ENCODE measurements at regions not wholly inside any gene's neighbourhood (a gene's known extent, or its start where the extent isn't known, plus 50 kb on each side); places are given as distances from the start of the nearest gene placed in this dataset.

DNA sequence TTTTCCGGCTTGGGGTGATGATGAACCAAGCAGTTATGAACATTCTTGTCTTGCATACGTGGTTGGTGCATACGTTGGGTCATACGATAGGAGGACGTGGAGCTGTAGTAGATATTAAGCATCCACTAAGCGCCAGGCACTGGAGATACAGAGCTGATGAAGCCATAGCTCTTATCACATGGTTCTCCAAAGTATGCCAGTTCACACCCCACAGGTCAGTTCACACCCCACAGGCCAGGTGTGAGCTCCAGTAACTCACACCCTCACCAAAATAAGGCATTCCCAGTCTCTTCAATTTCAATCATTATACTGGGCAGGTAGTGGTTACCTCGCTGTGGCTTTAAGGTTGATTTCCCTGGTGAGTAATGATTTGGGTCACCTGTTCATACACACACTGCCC lies 335.5 kb downstream of the FOXL1 start:
- in situ Hi-C loops (cut with HindIII; ENCODE audit: low pct_unique_long_range_greater_than_20kb, low sequenced_read_pairs), result no loop called here
- no peak for DNase-seq (ENCODE audit: low read depth, low spot score)

DNA sequence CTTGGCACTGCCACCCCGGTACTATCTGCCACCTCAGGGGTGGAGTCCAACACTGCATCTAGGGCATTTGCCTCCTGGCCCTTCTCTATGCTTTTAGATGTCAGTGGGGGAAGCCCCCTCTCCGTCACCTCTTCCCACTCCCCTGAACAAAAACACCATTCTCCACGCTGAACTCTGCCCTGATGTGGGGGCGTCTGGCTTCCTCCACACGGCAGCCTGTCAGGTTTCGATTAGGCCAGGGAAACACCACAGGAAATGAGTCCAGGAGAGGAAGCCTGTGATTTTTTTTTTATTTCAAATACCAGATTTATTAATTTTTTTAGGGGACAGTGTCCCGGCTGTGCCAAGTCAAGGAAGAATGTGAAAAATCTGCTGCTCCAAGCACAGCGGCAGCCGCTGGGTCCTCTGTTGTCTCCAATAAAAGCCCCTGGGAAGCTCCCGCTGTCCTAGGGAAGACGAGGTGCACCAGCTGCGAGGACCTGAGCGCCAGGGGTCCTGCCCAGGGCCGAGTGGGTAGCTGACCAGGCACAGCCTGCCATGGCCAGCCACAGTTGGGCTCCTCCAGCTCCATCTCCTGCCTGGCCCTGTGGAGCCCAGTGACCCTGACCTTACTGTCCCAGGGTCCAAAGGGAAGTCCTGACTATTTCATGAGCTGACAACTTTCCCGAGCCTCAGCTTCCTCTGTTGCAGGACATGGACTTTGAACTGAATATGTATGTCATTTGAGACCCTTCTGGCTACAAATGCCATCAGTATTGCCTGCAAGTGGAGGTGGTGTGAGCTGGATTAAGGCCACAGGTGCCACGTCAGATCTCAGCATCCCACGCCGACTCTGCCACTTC lies 336.7 kb downstream of the FOXL1 start:
- DNase-seq (ENCODE audit: low read depth, low spot score), result no peak
- in situ Hi-C loops (cut with HindIII; ENCODE audit: low pct_unique_long_range_greater_than_20kb, low sequenced_read_pairs), result no loop called here

DNA sequence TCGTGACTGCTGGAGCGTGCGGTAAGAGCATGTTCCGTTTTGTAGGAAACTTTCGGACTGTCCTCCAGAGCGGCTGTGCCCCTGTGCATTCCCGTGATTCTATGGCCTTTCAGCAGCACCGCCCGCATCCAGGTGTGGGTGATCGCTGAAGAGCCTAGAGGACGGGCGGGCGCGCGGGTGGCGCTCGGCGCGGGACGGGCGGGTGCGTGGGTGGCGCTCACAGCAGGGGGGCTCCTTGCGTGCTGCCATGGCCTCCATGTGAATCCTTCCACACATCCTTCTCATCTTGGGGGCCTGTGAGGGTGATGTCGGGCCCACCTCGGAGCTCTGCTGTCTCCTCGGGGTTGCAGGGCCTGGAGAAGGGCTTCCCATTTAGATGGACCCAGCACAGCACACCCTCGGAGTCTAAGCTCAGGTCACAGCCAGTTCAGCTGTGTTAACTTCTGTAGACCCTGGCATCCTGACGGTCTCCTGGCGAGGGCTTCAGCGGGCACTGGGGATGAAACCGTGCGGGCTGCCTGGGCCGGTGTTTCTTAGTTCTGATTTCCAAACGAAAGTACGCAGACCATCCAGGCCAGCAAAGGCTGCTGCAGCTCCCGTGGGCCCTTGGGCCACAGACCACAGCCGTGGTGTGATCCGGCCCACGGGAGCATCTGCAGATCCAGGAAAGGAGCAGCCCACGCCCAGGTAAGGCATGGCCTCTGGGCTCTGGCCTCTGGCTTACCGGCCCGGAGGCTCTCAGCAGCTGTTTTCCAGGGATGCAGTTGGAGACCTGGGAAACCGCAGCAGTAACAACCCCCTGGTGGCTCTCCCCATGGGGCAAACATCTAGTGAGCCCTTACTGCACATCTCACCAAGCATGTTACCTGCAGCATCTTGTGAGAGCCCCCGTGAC lies 339.4 kb downstream of the FOXL1 start:
- in situ Hi-C loops (cut with HindIII; ENCODE audit: low pct_unique_long_range_greater_than_20kb, low sequenced_read_pairs), result no loop called here
- no peak for DNase-seq (ENCODE audit: low read depth, low spot score)

DNA sequence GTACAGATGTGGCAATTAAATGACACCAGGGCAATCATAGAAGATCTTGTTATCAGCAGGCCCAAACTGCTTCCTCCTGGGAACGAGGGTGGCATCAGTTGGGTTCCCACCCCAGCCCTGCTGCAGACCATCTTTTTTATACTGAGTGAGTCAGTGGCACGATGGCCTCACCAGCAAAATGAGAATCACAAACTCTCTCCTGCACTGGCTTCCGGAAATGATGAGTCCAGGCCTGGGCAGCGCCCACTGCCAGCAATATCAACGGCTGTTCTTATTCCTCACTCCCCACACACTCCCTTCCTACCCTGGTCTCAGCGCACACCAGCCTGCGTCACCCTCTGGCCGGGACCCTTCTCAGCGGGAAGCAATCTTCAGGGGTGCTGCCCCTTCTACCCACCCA lies 340.3 kb downstream of the FOXL1 start:
- DNase-seq (ENCODE audit: low read depth, low spot score), result no peak
- in situ Hi-C loops (cut with HindIII; ENCODE audit: low pct_unique_long_range_greater_than_20kb, low sequenced_read_pairs), result no loop called here

DNA sequence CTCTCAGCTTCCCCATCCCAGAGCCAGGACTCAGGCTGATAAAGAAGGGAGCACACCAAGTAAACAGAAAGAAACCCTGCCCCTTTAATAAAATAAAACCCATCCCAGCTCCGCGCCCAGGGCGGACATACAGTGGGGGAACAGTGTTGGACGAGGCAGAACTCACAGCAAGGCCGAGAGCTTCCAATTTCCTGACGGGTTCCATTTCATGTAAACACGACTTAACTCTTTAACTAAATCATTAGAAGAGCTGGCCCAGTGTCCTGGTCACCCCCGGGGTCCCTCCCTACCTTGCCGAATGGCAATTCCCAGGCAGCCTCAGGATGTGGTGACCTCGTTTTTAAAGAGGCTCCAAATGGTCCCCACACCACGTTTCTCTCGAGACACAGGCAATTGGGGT lies 340.7 kb downstream of the FOXL1 start:
- in situ Hi-C loops (cut with HindIII; ENCODE audit: low pct_unique_long_range_greater_than_20kb, low sequenced_read_pairs), result no loop called here
- DNase-seq (ENCODE audit: low read depth, low spot score), result no peak

DNA sequence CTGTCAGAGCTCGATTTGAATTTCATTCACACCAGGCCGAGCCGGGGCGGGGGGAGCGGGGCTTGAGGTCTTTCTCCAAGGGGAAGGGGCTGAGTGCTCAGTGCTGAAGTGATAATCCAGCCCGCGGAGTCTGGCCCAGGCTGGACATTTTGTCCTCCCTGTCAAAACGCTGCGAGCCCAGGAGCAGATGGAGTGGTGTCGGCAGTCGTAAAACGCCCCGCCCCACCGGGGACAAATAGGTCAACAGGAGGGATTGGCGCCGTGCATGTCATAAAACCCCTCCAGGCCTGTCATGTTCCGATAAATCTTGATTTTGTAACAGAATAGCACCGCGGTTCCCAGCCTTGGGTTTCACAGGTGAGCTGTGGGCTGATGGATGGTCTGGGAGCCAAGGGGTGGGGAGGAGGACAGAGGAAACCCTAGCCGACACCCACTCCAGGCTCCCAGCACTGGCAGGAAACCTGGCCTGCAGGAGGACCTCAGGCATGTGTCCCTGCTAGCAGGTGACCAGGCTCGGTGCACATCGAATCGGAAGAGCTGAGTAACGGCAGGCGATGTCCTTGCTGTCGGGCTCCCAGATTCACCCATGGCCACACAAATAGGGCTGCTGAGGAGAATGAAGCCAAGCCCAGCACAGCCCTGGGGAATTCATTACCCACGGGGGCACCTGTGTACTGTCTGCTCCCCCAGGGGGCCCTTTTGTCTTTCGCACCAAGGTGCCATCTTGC lies 341.4 kb downstream of the FOXL1 start:
- DNase-seq (ENCODE audit: low read depth, low spot score), result no peak
- in situ Hi-C loops (cut with HindIII; ENCODE audit: low pct_unique_long_range_greater_than_20kb, low sequenced_read_pairs), result no loop called here

DNA sequence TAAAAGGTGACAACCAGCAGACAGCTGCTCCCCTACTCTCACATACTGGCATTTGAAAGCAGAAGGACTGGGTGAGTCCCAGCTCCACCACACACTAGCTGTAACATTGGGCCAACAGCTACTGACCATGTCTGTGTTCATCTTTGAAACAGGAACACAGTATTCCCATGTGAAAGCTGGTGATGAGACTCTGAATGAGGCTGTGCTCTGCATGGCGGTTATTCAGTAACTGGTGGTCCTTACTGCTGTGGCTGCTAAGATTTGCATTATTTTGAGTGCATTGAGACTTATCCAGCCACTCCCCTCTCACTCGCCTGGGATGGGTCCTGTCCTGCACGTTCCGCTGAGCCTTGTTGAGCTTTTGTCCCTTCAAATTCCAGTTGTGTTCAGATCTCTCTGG lies 342.9 kb downstream of the FOXL1 start:
- in situ Hi-C loops (cut with HindIII; ENCODE audit: low pct_unique_long_range_greater_than_20kb, low sequenced_read_pairs), result no loop called here
- DNase-seq (ENCODE audit: low read depth, low spot score), result no peak

DNA sequence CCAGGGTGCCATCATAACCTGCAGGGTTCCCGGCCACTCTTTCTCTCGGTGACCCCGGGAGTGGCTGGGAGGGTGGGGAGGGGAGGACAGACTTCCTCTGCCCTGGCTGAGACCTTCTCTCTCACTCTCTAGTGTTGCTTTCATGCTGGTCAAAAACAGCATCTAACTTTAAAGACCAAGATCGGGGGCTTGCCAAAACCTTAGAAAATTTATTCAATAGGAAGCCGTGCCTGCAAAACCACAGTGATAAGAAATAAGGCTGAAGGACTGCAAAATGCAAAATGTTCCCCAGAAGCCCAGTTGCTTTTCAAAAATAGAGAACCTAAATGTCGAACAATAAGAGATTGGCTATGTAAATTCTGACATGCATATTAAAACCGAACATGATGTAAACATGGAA lies 344.0 kb downstream of the FOXL1 start:
- in situ Hi-C loops (cut with HindIII; ENCODE audit: low pct_unique_long_range_greater_than_20kb, low sequenced_read_pairs), result no loop called here
- DNase-seq (ENCODE audit: low read depth, low spot score), result no peak

DNA sequence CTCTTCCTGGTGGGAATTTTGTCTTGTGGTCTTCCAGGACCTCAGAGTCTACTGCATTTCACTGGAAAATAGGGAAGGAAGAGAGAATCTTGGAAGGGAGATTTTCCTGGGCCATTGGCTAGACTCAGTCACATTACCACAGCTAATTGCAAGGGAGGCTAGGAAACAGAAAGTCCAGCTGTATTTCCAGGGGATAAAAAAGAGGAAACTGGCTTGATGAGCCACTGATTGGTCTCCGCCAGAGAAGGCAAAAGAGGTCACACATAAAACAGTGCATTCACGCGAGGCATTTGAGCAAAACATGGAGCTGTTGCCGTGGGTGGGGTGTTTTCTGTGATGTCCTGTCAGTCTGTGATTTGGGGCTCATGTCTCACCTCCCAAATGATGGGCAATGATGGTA lies 345.3 kb downstream of the FOXL1 start:
- no peak for DNase-seq (ENCODE audit: low read depth, low spot score)
- in situ Hi-C loops (cut with HindIII; ENCODE audit: low pct_unique_long_range_greater_than_20kb, low sequenced_read_pairs), result no loop called here

DNA sequence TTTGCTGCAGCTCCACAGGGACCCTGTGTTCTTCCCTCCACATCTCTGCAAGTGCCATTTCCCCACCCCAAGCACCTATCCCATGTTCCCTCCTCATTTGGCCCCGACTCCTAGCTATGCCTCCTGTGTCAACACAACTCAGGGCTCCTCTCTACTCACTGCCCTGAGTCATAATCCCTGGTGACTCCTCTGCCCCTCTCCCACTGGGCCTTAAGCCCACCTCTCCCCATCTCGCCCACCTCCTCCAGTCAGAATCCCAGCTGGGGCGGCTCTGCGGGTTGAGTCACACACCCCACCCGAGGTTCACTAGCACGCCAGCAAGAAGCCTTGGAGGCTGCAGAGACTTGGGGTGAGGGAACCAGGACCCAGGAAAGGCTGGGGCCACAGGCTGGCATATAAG lies 346.2 kb downstream of the FOXL1 start:
- in situ Hi-C loops (cut with HindIII; ENCODE audit: low pct_unique_long_range_greater_than_20kb, low sequenced_read_pairs), result no loop called here
- no peak for DNase-seq (ENCODE audit: low read depth, low spot score)

DNA sequence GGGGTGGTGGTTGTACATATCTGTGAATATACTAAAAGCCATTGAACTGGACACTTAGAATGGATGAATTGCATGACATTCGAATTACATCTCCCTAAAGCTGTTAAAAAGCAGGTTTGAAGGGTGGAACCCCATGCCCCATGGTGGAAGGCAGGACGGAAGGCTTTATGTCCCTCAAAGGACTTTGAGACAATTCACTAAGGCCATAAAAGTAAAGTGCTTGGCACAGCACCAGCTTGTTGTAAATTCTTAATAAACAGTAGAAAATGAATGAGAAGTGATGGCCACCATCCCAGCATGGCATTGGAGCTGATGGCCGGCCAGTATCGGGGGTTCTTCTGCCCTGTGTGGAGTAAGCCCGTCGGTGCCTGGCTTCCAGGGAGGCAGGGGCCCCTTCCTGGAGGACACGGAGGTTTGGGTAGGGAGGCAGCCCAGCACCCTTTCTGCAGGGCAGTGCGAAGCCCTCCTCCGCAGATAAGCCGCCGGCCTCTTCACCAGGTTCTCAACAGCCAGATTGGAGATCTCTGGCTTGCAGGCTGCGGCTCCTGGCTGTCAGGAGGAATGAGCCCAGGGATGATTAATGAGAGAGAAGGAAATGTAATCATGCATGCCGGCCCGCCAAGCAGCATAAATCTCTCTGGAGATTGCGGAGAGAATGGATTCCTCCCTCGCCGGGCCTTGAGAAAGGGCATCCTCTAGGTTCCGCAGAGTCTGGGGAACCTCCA lies 346.9 kb downstream of the FOXL1 start:
- DNase-seq (ENCODE audit: low read depth, low spot score), result no peak
- in situ Hi-C loops (cut with HindIII; ENCODE audit: low pct_unique_long_range_greater_than_20kb, low sequenced_read_pairs), result no loop called here

DNA sequence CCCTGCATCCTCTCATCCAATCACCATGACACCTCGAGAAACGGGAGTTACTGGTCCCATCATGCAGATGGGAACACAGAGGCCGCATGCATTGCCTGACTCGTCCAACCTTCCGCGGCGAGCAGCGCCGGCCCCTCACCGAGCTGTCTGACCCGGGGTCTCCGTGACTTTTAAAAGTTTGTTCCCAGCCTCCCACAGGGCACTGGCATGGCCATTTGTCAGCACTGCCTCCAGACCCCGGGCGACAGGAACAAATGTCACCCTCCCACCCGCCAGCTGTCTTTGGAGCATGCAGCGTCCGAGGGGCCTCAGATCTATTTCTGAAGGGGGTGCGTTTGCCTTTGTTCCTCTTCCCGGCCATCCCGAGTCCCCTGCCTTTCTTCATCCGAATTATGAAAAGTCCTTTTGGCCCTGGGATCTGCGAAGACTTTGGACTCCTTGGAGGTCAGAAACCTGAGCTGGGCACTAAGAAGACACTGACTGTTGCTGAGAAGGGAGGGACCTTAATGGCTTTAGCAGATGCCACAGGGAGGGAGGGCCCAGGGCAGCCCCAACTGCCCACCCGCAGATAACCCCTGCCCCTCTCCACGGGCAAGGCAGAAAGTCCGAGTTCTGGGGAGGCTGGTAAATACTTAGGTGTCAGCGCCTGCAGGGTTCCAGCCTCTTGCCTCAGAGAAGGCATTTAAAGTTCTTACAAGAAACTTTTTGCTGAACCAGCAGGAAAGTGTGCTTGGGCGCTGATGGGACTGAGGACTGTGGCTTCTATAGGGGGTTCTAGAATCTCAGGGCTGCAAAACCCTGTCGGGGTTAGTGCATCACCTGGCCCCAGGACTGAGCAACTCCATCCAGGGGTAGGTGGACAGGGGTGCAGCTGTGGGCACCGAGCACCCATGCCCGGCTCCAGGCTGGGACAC lies 348.1 kb downstream of the FOXL1 start:
- in situ Hi-C loops (cut with HindIII; ENCODE audit: low pct_unique_long_range_greater_than_20kb, low sequenced_read_pairs), result no loop called here
- DNase-seq (ENCODE audit: low read depth, low spot score), result no peak

DNA sequence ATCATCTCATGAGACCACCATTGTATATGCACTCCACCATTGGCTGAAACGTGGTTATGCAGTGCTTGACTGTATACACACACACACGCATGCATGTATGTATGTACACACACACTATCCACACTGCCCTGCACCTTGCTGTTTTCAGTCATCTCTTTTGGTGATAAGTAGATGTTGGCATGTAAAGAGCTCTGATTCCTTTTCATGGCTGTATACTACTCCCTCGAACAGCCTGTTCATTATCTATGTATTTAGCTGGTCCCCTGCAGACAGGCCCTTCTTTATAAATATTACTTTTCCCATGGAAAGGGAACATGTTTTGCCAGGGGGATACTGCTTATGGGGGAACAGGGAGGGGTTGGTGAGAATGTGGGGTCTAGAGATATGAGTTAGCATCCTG lies 349.4 kb downstream of the FOXL1 start:
- in situ Hi-C loops (cut with HindIII; ENCODE audit: low pct_unique_long_range_greater_than_20kb, low sequenced_read_pairs), result no loop called here

DNA sequence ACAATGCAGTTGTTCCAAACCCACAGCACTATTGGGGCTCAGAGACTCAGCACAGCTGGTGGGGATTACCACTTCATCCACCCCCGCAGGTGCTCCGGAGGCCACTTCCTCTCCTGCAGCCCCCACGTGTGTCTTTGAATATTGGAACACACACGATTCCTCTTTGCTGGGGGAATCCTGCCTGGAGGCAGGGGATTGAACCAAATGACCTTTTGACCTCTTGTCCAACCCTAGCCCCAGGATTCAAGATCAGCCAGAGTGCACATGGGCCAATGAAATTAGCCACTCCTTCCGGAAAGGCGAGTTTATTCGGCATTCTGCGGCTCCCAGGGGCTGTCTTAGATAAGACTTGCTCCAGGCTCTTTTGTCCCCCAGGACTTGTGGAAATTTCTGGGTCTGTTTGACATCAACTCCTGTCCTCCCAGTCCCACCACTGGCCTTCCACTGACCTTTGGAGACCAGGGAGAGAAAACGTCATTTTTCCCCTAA lies 350.2 kb downstream of the FOXL1 start:
- in situ Hi-C loops (cut with HindIII; ENCODE audit: low pct_unique_long_range_greater_than_20kb, low sequenced_read_pairs), result no loop called here
- DNase-seq (ENCODE audit: low read depth, low spot score), result no peak

More for the DNA sequence above, 349.4 kb downstream of the FOXL1 start:
- DNase-seq (ENCODE audit: low read depth, low spot score), result no peak

DNA sequence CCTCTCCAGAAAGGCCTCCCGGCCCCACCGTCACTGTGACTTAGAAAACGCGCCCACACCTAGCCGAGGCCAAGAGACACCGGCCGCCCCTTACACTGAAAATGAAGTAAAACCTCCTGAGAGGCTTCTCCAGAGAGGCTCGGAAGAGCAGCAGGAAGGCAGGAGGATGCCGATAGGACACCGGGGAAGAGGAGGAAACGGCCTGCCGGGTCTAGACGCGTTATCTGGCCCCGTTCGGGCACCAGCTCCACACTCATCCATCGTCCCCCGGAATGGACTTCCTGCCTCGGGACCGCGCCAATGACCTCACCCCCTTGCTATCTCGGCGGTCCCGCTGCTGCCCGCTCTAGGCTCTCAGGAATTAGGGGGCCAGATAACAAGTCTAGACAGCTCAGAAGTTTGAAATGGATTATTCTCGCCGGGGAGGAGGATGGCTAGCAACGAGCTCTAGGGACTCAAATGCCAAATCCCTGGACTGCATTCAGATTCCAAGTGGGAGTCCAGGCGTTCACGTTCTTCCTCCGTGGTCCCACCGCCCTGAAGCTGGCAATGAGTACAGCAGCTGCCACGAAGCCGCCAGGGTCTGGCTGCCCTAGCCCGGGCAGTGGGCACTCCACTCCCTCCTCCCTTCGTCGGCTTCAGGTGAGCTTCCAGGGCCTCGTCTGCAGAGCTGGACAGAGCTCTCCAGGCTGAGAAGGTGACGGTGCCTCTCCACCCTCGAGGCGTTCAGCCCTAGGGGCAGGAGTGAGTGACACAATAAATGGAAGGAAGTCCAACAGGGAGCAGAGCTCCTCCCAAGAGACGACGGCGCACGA lies 350.9 kb downstream of the FOXL1 start:
- in situ Hi-C loops (cut with HindIII; ENCODE audit: low pct_unique_long_range_greater_than_20kb, low sequenced_read_pairs), result no loop called here
- no peak for DNase-seq (ENCODE audit: low read depth, low spot score)

DNA sequence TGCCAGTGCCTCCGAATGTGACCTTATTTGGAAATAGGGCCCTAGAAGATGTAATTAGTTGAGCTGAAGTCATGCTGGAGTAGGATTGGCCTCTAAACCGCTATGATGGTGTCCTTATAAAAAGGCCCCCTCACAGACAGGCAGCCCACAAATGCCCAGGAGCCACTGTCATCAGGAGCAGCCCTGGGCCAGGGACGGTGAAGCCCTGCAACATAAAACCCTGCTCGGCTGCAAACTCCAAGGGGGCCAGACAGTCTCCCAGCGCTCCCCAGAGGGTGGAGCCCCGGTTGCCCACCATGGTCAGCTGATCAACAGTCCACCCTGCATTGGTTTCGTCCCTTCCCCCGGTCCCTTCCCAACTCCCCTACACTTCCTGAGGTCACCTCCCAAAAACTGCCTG lies 351.7 kb downstream of the FOXL1 start:
- DNase-seq (ENCODE audit: low read depth, low spot score), result no peak
- in situ Hi-C loops (cut with HindIII; ENCODE audit: low pct_unique_long_range_greater_than_20kb, low sequenced_read_pairs), result no loop called here

All from SK-MEL-5 (cell line).